HepG2 (cell line): ENCODE measurements at regions not wholly inside any gene's neighbourhood (a gene's known extent, or its start where the extent isn't known, plus 50 kb on each side); places are given as distances from the start of the nearest gene placed in this dataset.
A peak's percentile ranks its signal among the peaks of the same experiment; 100 is the strongest.

Source experiments
- ATAC-seq: fragments of 200-7000 bp; cut with Tn5 transposase; 3 replicates; pipeline ENCODE4 v1.9.1; 2020; ENCODE audit warnings: mild to moderate bottlenecking, moderate library complexity
- BruUV-seq: library from RNA; stranded (reverse); fragments of 400-500 nt; replicated peaks from 2 replicates; lab custom pipeline; 2021; lab: Mats Ljungman, UMichigan
- CTCF ChIA-PET: fragments of 300-600 bp; formaldehyde crosslinking; extraction: SDS; loops from one replicate; lab custom pipeline; 2021; ENCODE audit warnings: low total read pairs, inconsistent platforms, low intra/inter-chr PET ratio; lab: Yijun Ruan, JAX
- POLR2A ChIA-PET: fragments of 350-600 bp; sonication (Branson Sonifier 250); formaldehyde crosslinking; loops from one replicate; lab custom pipeline; 2020; ENCODE audit warnings: antibody characterized with exemption, inconsistent platforms; lab: Yijun Ruan, JAX
- DNase-seq: peaks from one replicate; pipeline ENCODE4 v3.0.0-alpha.2; 2015; ENCODE audit warnings: low spot score
- FAIRE-seq: peaks from 3 replicates; lab custom pipeline; 2011; peaks lifted over from hg19 to GRCh38; lab: Jason Lieb, UNC
- H2AFZ ChIP-seq: one replicate; pipeline ENCODE4 v1.6.1; 2011; ENCODE audit warnings: low read length, inconsistent platforms
- H3K27ac ChIP-seq: fragments of 300-600 bp; 3 replicates; pipeline ENCODE4 v1.8.0; 2011; ENCODE audit warnings: mixed run types, mild to moderate bottlenecking, mixed read lengths, low read length, inconsistent platforms; ENCODE audit not compliant: insufficient read depth; ENCODE audit errors: extremely low read length
- H3K27me3 ChIP-seq, 2 experiments: fragments of 200-600 bp in 1 of 2; 2 replicates in 1 of 2; 3 replicates in 1 of 2; pipeline versions ENCODE4 v1.6.0 to v1.8.0; 2011; ENCODE audit warnings: low read length in 2 of 2, mild to moderate bottlenecking in 2 of 2, moderate library complexity in 2 of 2, inconsistent platforms in 1 of 2; ENCODE audit not compliant: insufficient read depth in 2 of 2, control insufficient read depth in 1 of 2
- H3K36me3 ChIP-seq, 2 experiments: fragments of 200-600 bp in 1 of 2; replicated peaks in 1 of 2; 2 replicates in 1 of 2; 3 replicates in 1 of 2; pipeline versions ENCODE4 v1.5.1 to v1.8.0; 2011; ENCODE audit warnings: low read length in 2 of 2, inconsistent platforms in 1 of 2; ENCODE audit not compliant: insufficient read depth in 2 of 2, control insufficient read depth in 1 of 2
- H3K4me1 ChIP-seq: 2 replicates; pipeline ENCODE4 v1.5.1; 2012; ENCODE audit warnings: low read length, inconsistent platforms; ENCODE audit not compliant: insufficient read depth
- H3K4me2 ChIP-seq: 2 replicates; pipeline ENCODE4 v1.6.0; 2011; ENCODE audit warnings: low read depth, low read length, inconsistent platforms
- H3K4me3 ChIP-seq, 3 experiments: fragments of 200-600 bp in 1 of 3; sonication (generic), shearing (Covaris generic) in 1 of 3; replicated peaks in 1 of 3; 2 replicates each; pipeline ENCODE4 v1.5.1; 2011 to 2016; ENCODE audit warnings: low read length in 3 of 3, inconsistent platforms in 2 of 3, low read depth in 2 of 3, mild to moderate bottlenecking in 2 of 3, control low read depth in 1 of 3, mixed read lengths in 1 of 3; ENCODE audit not compliant: insufficient read depth in 1 of 3
- H3K79me2 ChIP-seq: one replicate; pipeline ENCODE4 v1.6.1; 2011; ENCODE audit warnings: low read length, inconsistent platforms; ENCODE audit not compliant: insufficient read depth
- H3K9ac ChIP-seq: 2 replicates; pipeline ENCODE4 v1.6.0; 2011; ENCODE audit warnings: mild to moderate bottlenecking, low read depth, low read length, inconsistent platforms; ENCODE audit not compliant: insufficient read depth
- H3K9me3 ChIP-seq: 2 replicates; pipeline ENCODE4 v1.5.1; 2012; ENCODE audit warnings: mild to moderate bottlenecking, low read length
- H4K20me1 ChIP-seq: 2 replicates; pipeline ENCODE4 v1.6.0; 2011; ENCODE audit warnings: inconsistent platforms, mild to moderate bottlenecking, low read length, moderate library complexity; ENCODE audit not compliant: insufficient read depth
- ELF3 ChIP-seq: IDR thresholded peaks from 2 replicates; pipeline ENCODE4 v1.6.1; 2016; ENCODE audit warnings: missing genetic modification reagents, missing compliant biosample characterization
- GATAD1 ChIP-seq: IDR thresholded peaks from 2 replicates; pipeline ENCODE4 v1.6.1; 2016; ENCODE audit warnings: missing genetic modification reagents, missing compliant biosample characterization
- KDM5A ChIP-seq: fragments of 200-600 bp; sonication (generic); IDR thresholded peaks from 2 replicates; pipeline ENCODE4 v1.7.0; 2018; ENCODE audit warnings: antibody characterized with exemption, mild to moderate bottlenecking, low read length, borderline replicate concordance
- KDM6A ChIP-seq: IDR thresholded peaks from 2 replicates; pipeline ENCODE4 v1.6.1; 2016; ENCODE audit warnings: low read depth
- KMT2A ChIP-seq: sonication (generic); formaldehyde crosslinking; IDR thresholded peaks from 2 replicates; pipeline ENCODE4 v1.4.0; 2020; ENCODE audit warnings: missing genetic modification reagents
- MAFF ChIP-seq: IDR thresholded peaks from 2 replicates; pipeline ENCODE4 v1.6.1; 2011; ENCODE audit warnings: low read depth, low read length, improper control_type of control experiment
- MAFK ChIP-seq, 2 experiments: IDR thresholded peaks in 1 of 2; conservative IDR thresholded peaks in 1 of 2; 2 replicates each; pipeline ENCODE4 v1.6.1; 2011; ENCODE audit warnings: improper control_type of control experiment in 2 of 2, low read length in 2 of 2
- MLX ChIP-seq: IDR thresholded peaks from 2 replicates; pipeline ENCODE4 v1.6.1; 2016
- NCOA2 ChIP-seq: sonication (generic); formaldehyde crosslinking; IDR thresholded peaks from 2 replicates; pipeline ENCODE4 v1.8.0; 2022; ENCODE audit warnings: inconsistent platforms
- RFX3 ChIP-seq: IDR thresholded peaks from 2 replicates; pipeline ENCODE4 v1.6.1; 2016; ENCODE audit warnings: missing biosample characterization, missing genetic modification reagents
- TOPORS ChIP-seq: sonication (generic); formaldehyde crosslinking; IDR thresholded peaks from 2 replicates; pipeline ENCODE4 v1.8.0; 2023; ENCODE audit warnings: mild to moderate bottlenecking, missing genetic modification reagents
- YY1 ChIP-seq: IDR thresholded peaks from 2 replicates; pipeline ENCODE4 v1.6.1; 2011; ENCODE audit warnings: low read length, low read depth, moderate library complexity, mild to moderate bottlenecking; ENCODE audit not compliant: insufficient read depth, insufficient replicate concordance
- ZBTB1 ChIP-seq: sonication (generic); formaldehyde crosslinking; IDR thresholded peaks from 2 replicates; pipeline ENCODE4 v1.4.0; 2020; ENCODE audit warnings: missing genetic modification reagents, borderline replicate concordance
- ZHX1 ChIP-seq: sonication (generic); formaldehyde crosslinking; IDR thresholded peaks from 2 replicates; pipeline ENCODE4 v1.8.1; 2022; ENCODE audit warnings: low read depth, mild to moderate bottlenecking, missing genetic modification reagents
- ZMYM4 ChIP-seq: sonication (generic); formaldehyde crosslinking; IDR thresholded peaks from 2 replicates; pipeline ENCODE4 v1.8.1; 2023; ENCODE audit warnings: mild to moderate bottlenecking, missing genetic modification reagents
- ZNF503 ChIP-seq: sonication (generic); formaldehyde crosslinking; IDR thresholded peaks from 2 replicates; pipeline ENCODE4 v1.4.0; 2020; ENCODE audit warnings: missing genetic modification reagents
- WGBS: methylation state at CpG from one replicate; pipeline ENCODE4 v1.1.6; 2017; ENCODE audit warnings: low lambda C conversion rate; 5-methylcytosine and 5-hydroxymethylcytosine counted together
- in situ Hi-C: cut with HindIII; loops from 2 replicates; pipeline ENCODE4 v1.10.0; 2017; ENCODE audit warnings: low pct_unique_long_range_greater_than_20kb; ENCODE audit not compliant: extremely low pct_ligation_motif_present
- intact Hi-C: fragments of 100-400 bp; cut with micrococcal nuclease; formaldehyde crosslinking; loops from one replicate; pipeline ENCODE4 v1.10.0; 2022; ENCODE audit not compliant: unreplicated experiment

DNA sequence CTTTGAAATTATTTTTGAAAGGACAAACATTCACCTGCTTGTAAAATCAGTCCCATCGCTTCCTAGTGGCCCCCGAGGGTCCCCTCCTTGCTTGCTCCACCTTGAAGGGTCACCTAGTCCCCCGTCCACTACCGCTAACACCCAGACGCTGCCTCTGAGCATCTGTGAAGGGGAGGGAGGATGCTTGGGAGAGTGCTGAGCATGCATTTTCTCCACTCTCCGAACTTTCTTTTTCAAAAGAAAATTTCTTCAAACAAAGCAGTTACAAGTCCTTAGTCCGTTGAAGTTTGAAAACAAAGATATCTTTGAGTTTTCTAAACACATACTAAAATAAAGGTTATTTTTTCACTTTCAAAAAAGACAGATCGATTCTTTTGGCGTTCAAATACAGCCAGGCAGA lies 224.3 kb upstream of the ARID1B start:
- no peak overlapping the region for H3K9ac ChIP-seq
- no peak for TF ChIP-seq ZNF503 (CRISPR knock-in tag)
- peak; percentile 77 for TF ChIP-seq MAFF
- peak; percentile 86 to 90 for TF ChIP-seq MAFK (conservative IDR thresholded peaks at IDR 0.05 in 1 of 2, IDR thresholded peaks at IDR 0.05 in 1 of 2; ENCODE audit: low read length in 2 of 2)
- no peak for TF ChIP-seq ZBTB1
- TF ChIP-seq, all 625 proteins: peak for 2
- H4K20me1 ChIP-seq: no peaks in the 10 kb centered on the region
- no peak for DNase-seq
- H3K27ac ChIP-seq: no peak overlapping the region
- intact Hi-C loops (no loop called here), in situ Hi-C loops (loop anchor here (25.0 kb wide), 3 partner anchors 209 to 634 kb away; no protein-coding TSS in a partner anchor)
- no peak for FAIRE-seq
- ChIA-PET CTCF (no interaction called here), POLR2A (no interaction called here)
- H3K36me3 ChIP-seq: no peaks in the 10 kb centered on the region
- H3K4me2 ChIP-seq: no peak overlapping the region
- H3K79me2 ChIP-seq: no peaks in the 10 kb centered on the region
- no peak overlapping the region for H3K4me3 ChIP-seq
- ATAC-seq: no peak
- no TSS peak for BruUV-seq
- H3K9me3 ChIP-seq: no peaks in the 10 kb centered on the region
- 6% methylated on average over 9 of the region's 9 CpGs for WGBS
- H3K27me3 ChIP-seq: peaks cover 2 to 49% of the 10 kb centered on the region in 2 experiments; a peak in 4 of 5 replicates
- no peak overlapping the region for H2AFZ ChIP-seq
- no peaks in the 10 kb centered on the region for H3K4me1 ChIP-seq

GRCh38 chr6:156550949-156551348 lies 226.2 kb upstream of the ARID1B start:
- FAIRE-seq: no peak
- no peak overlapping the region for H3K4me3 ChIP-seq
- peaks cover 2 to 47% of the 10 kb centered on the region in 2 experiments; a peak in 4 of 5 replicates for H3K27me3 ChIP-seq
- no peaks in the 10 kb centered on the region for H3K36me3 ChIP-seq
- H2AFZ ChIP-seq: no peak overlapping the region
- ChIA-PET CTCF (no interaction called here), POLR2A (no interaction called here)
- no peaks in the 10 kb centered on the region for H3K4me1 ChIP-seq
- H4K20me1 ChIP-seq: no peaks in the 10 kb centered on the region
- H3K4me2 ChIP-seq: no peak overlapping the region
- BruUV-seq: no TSS peak
- H3K9me3 ChIP-seq: no peaks in the 10 kb centered on the region
- H3K27ac ChIP-seq: no peak overlapping the region
- in situ Hi-C loops: loop anchor here (25.0 kb wide), 3 partner anchors 211 to 636 kb away; no protein-coding TSS in a partner anchor
- 25% methylated on average over 4 of the region's 4 CpGs for WGBS
- no peak for DNase-seq
- H3K9ac ChIP-seq: no peak overlapping the region
- no peaks in the 10 kb centered on the region for H3K79me2 ChIP-seq
- no peak for ATAC-seq
- intact Hi-C loops: no loop called here
- TF ChIP-seq MLX (CRISPR knock-in tag): no peak
- TF ChIP-seq ZHX1 (CRISPR knock-in tag): no peak
- no peak for TF ChIP-seq ELF3
- TF ChIP-seq KDM6A (CRISPR knock-in tag): no peak
- TF ChIP-seq GATAD1: no peak
- no peak for TF ChIP-seq TOPORS (CRISPR knock-in tag)
- no peak for TF ChIP-seq KMT2A
- no peak for TF ChIP-seq ZMYM4 (CRISPR knock-in tag)
- no peak for TF ChIP-seq KDM5A
- TF ChIP-seq YY1: no peak
- no peak for TF ChIP-seq RFX3 (CRISPR knock-in tag)
- TF ChIP-seq NCOA2: no peak
